HEK293T (cell line): ENCODE measurements at regions not wholly inside any gene's neighbourhood (a gene's known extent, or its start where the extent isn't known, plus 50 kb on each side); places are given as distances from the start of the nearest gene placed in this dataset.
"Not testable (repeated sequence)": the region's sequence is repeated elsewhere in the genome, so short reads cannot be mapped to it uniquely, and the experiment has no call there.

Source experiments
- CTCF ChIA-PET: fragments of 350-600 bp; formaldehyde crosslinking; extraction: SDS; loops from one replicate; lab custom pipeline; 2021; ENCODE audit warnings: antibody characterized with exemption, inconsistent platforms; lab: Yijun Ruan, JAX
- POLR2A ChIA-PET: fragments of 350-600 bp; formaldehyde crosslinking; extraction: SDS; loops from one replicate; lab custom pipeline; 2020; ENCODE audit warnings: antibody characterized with exemption, inconsistent platforms; lab: Yijun Ruan, JAX
- DNase-seq: peaks from one replicate; pipeline ENCODE4 v3.0.0; 2012; ENCODE audit warnings: mixed read lengths; ENCODE audit errors: extremely low spot score

DNA sequence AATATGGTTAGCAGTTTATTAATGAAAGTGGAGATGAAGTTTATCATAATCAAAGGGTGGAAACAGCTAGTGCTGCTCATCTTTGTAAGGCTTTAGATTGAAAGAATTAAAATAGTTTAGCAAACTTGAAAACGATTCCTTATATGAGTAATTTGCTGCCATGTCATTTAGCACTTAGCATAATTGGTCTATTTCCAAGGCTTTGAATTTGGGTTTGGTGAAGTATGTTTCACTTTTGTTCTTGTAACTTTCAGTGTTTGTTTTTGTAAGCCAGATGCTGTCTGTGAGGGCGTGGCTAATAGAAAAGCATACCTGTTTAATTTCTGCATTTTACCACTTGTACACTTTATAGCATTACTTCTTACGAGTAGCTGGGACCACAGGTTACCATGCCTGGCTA is 109.5 kb downstream of the LAT start:
- CTCF ChIA-PET, DNase-seq, POLR2A ChIA-PET: not testable (repeated sequence)

DNA sequence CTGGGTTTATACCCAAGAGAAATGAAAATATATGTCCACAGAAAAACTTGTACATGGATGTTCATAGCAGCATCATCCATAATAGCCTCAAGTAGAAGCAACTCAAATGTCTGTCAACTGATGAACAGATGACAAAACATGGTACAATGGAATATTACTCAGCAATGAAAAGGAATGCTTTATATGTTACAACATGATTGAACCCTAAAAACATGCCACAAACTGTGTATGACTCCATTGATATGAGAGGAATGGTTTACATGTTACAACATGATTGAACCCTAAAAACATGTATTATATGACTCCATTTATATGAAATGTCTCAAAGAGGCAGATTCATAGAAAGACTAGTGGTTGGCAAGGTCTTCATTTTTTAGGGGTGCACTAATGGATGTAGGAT is 104.8 kb downstream of the LAT start:
- POLR2A ChIA-PET, DNase-seq, CTCF ChIA-PET: not testable (repeated sequence)

GRCh38 chr16:29087673-29088072 is 102.8 kb downstream of the LAT start:
- CTCF ChIA-PET, POLR2A ChIA-PET, DNase-seq: not testable (repeated sequence)

- POLR2A ChIA-PET, DNase-seq: not testable (repeated sequence)
- CTCF ChIA-PET = interaction anchor here (0.6 kb wide), 1 partner anchor 246 kb away, joined by 3 read pairs; no protein-coding TSS in a partner anchor
Observed at GRCh38 chr16:29081829-29082639, 97.2 kb downstream of the LAT start.

DNA sequence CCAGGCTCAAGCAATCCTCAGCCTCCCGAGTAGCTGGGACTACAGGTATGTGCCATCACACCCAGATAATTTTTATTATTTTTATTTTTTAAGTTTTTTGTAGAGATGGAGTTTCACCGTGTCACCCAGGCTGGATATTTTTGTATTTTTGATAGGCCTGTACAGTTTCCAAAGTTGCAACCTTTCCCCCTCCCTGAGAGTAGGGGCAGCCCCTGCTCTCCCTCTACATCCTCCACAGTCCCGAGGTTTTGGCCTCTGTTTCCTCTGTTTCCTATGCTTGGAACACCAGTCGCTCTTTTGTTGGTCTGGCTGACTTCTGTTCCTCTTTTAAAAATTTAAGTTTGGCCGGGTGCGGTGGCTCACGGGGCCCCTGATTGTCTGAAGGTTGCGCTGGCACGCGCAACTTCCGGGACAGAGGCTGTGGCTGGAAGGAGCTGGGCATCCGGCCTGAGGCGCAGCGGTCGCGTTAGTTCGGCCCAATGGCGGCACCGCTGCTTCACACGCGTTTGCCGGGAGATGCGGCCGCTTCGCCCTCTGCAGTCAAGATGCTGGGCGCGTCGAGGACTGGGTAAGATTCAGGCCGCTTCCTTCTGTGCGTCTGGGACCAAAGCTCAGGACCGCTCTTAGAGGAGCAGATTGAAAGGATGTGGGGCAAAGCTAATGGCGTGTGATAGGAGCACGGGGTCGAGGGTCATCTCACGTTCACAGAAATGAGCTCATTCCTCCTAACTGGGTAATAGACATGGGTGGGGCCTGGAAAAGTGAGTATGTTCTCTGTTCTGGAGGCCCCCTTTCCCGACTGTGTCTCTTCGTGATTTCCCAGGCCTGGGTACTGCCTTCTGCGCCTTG is 89.9 kb downstream of the LAT start:
- POLR2A ChIA-PET, CTCF ChIA-PET, DNase-seq: not testable (repeated sequence)

- POLR2A ChIA-PET, CTCF ChIA-PET, DNase-seq: not testable (repeated sequence)
Observed at GRCh38 chr16:29062235-29062634, 77.4 kb downstream of the LAT start.

GRCh38 chr16:29061467-29061921 is 76.6 kb downstream of the LAT start:
- POLR2A ChIA-PET, CTCF ChIA-PET, DNase-seq: not testable (repeated sequence)

DNA sequence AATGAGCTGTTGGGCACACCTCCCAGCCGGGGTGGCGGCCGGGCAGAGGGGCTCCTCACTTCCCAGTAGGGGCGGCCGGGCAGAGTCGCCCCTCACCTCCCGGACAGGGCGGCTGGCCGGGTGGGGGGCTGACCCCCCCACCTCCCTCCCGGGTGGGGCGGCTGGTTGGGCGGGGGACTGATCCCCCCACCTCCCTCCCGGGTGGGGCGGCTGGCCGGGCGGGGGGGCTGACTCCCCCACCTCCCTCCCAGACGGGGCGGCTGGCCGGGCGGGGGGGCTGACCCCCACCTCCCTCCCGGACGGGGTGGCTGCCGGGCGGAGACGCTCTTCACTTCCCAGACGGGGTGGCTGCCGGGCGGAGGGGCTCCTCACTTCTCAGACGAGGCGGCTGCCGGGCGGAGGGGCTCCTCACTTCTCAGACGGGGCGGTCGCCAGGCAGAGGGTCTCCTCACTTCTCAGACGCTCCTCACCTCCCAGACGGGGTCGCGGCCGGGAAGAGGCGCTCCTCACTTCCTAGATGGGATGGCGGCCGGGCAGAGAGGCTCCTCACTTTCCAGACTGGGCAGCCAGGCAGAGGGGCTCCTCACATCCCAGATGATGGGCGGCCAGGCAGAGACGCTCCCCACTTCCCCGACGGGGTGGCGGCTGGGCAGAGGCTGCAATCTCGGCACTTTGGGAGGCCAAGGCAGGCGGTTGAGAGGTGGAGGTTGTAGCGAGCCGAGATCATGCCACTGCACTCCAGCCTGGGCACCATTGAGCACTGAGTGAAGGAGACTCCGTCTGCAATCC is 75.4 kb downstream of the LAT start:
- CTCF ChIA-PET, DNase-seq, POLR2A ChIA-PET: not testable (repeated sequence)

DNA sequence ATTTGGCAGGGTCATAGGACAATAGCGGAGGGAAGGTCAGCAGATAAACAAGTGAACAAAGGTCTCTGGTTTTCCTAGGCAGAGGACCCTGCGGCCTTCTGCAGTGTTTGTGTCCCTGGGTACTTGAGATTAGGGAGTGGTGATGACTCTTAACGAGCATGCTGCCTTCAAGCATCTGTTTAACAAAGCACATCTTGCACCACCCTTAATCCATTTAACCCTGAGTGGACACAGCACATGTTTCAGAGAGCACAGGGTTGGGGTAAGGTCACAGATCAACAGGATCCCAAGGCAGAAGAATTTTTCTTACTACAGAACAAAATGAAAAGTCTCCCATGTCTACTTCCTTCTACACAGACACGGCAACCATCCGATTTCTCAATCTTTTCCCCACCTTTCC is 74.7 kb downstream of the LAT start:
- POLR2A ChIA-PET, CTCF ChIA-PET, DNase-seq: not testable (repeated sequence)
